GM12878 (cell line): ENCODE measurements at regions not wholly inside any gene's neighbourhood (a gene's known extent, or its start where the extent isn't known, plus 50 kb on each side); places are given as distances from the start of the nearest gene placed in this dataset.

Experiments
- BHLHE40 ChIP-seq, 2 experiments: fragments of 450-650 bp in 1 of 2; IDR thresholded peaks; 2 replicates each; pipeline ENCODE4 v1.6.1; 2011 to 2017; ENCODE audit warnings: low read depth in 2 of 2, borderline replicate concordance in 1 of 2, improper control_type of control experiment in 1 of 2, low read length in 1 of 2, mild to moderate bottlenecking in 1 of 2
- ETV6 ChIP-seq, 2 experiments: fragments of 450-650 bp in 1 of 2; IDR thresholded peaks in 1 of 2; conservative IDR thresholded peaks in 1 of 2; 2 replicates each; pipeline ENCODE4 v1.6.1; 2014; ENCODE audit warnings: antibody characterized with exemption in 1 of 2, borderline replicate concordance in 1 of 2, low read depth in 1 of 2, mild to moderate bottlenecking in 1 of 2, moderate library complexity in 1 of 2
- MTA2 ChIP-seq: fragments of 450-650 bp; IDR thresholded peaks from 2 replicates; pipeline ENCODE4 v1.6.1; 2016; ENCODE audit warnings: low read depth, mild to moderate bottlenecking, moderate library complexity
- NR2F1 ChIP-seq: fragments of 450-650 bp; conservative IDR thresholded peaks from 2 replicates; pipeline ENCODE4 v1.6.1; 2017; ENCODE audit warnings: mild to moderate bottlenecking
- POLR2A ChIP-seq: IDR thresholded peaks from 2 replicates; pipeline ENCODE4 v1.6.1; 2011; ENCODE audit warnings: low read depth, mild to moderate bottlenecking, low read length
- SIN3A ChIP-seq: IDR thresholded peaks from 2 replicates; pipeline ENCODE4 v1.6.1; 2012; ENCODE audit warnings: low read depth, low read length, improper control_type of control experiment
- SMARCA5 ChIP-seq: fragments of 450-650 bp; IDR thresholded peaks from 2 replicates; pipeline ENCODE4 v1.6.1; 2017; ENCODE audit warnings: mild to moderate bottlenecking
- TBL1XR1 ChIP-seq: IDR thresholded peaks from 2 replicates; pipeline ENCODE4 v1.6.1; 2012; ENCODE audit warnings: low read depth, low read length, improper control_type of control experiment
- TF ChIP-seq, protein P1 (sequence below), 3 experiments: IDR thresholded peaks in 2 of 3; conservative IDR thresholded peaks in 1 of 3; 2 replicates each; pipeline ENCODE4 v1.5.1; 2011; ENCODE audit warnings: low read depth in 3 of 3, low read length in 3 of 3, mild to moderate bottlenecking in 3 of 3, control low read depth in 2 of 3, moderate library complexity in 2 of 3, inconsistent platforms in 1 of 3, mixed read lengths in 1 of 3; ENCODE audit not compliant: control insufficient read depth in 2 of 3, insufficient read depth in 1 of 3; ENCODE audit errors: extremely low read depth in 1 of 3
- TF ChIP-seq, protein P2 (sequence below): fragments of 450-650 bp; formaldehyde crosslinking; IDR thresholded peaks from 2 replicates; pipeline ENCODE4 v1.4.0; 2020; ENCODE audit warnings: mild to moderate bottlenecking, moderate library complexity
- TF ChIP-seq, protein P3 (sequence below): IDR thresholded peaks from 2 replicates; pipeline ENCODE4 v1.6.1; 2012; ENCODE audit warnings: mild to moderate bottlenecking, low read depth, low read length

DNA sequence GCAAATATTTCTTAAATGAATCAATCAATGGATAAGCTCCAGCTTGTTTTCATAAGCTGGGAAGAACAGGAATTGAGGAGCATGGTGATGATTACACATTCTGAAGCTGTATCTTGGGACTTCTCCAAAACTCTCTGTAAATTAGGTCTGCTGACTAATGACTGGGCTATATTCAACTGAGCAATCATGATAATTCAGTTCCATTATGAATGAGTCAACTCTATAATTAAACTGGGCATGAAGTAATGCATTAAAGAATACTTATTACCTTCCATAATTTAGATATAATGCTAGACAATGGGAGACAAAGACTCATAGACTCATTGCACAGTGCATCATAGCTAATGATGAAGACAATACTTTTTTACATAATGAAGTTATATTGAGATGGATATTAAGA lies 207.4 kb downstream of the CBLN2 start (continued):
- TF ChIP-seq, protein P1, sequence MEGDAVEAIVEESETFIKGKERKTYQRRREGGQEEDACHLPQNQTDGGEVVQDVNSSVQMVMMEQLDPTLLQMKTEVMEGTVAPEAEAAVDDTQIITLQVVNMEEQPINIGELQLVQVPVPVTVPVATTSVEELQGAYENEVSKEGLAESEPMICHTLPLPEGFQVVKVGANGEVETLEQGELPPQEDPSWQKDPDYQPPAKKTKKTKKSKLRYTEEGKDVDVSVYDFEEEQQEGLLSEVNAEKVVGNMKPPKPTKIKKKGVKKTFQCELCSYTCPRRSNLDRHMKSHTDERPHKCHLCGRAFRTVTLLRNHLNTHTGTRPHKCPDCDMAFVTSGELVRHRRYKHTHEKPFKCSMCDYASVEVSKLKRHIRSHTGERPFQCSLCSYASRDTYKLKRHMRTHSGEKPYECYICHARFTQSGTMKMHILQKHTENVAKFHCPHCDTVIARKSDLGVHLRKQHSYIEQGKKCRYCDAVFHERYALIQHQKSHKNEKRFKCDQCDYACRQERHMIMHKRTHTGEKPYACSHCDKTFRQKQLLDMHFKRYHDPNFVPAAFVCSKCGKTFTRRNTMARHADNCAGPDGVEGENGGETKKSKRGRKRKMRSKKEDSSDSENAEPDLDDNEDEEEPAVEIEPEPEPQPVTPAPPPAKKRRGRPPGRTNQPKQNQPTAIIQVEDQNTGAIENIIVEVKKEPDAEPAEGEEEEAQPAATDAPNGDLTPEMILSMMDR (IDR thresholded peaks at IDR 0.05 in 2 of 3, conservative IDR thresholded peaks at IDR 0.05 in 1 of 3; ENCODE audit: control insufficient read depth in 2 of 3, extremely low read depth in 1 of 3, insufficient read depth in 1 of 3, low read depth in 3 of 3, low read length in 3 of 3) = no peak
- no peak for TF ChIP-seq TBL1XR1
- TF ChIP-seq MTA2 = no peak
- no peak for TF ChIP-seq ETV6 (conservative IDR thresholded peaks at IDR 0.05 in 1 of 2, IDR thresholded peaks at IDR 0.05 in 1 of 2; ENCODE audit: borderline replicate concordance in 1 of 2, low read depth in 1 of 2)
- TF ChIP-seq SMARCA5 = no peak
- no peak for TF ChIP-seq BHLHE40 (IDR thresholded peaks at IDR 0.05; ENCODE audit: borderline replicate concordance in 1 of 2, low read depth in 2 of 2, low read length in 1 of 2)
- TF ChIP-seq SIN3A = no peak
- no peak for TF ChIP-seq NR2F1
- no peak for TF ChIP-seq POLR2A
- TF ChIP-seq, protein P2, sequence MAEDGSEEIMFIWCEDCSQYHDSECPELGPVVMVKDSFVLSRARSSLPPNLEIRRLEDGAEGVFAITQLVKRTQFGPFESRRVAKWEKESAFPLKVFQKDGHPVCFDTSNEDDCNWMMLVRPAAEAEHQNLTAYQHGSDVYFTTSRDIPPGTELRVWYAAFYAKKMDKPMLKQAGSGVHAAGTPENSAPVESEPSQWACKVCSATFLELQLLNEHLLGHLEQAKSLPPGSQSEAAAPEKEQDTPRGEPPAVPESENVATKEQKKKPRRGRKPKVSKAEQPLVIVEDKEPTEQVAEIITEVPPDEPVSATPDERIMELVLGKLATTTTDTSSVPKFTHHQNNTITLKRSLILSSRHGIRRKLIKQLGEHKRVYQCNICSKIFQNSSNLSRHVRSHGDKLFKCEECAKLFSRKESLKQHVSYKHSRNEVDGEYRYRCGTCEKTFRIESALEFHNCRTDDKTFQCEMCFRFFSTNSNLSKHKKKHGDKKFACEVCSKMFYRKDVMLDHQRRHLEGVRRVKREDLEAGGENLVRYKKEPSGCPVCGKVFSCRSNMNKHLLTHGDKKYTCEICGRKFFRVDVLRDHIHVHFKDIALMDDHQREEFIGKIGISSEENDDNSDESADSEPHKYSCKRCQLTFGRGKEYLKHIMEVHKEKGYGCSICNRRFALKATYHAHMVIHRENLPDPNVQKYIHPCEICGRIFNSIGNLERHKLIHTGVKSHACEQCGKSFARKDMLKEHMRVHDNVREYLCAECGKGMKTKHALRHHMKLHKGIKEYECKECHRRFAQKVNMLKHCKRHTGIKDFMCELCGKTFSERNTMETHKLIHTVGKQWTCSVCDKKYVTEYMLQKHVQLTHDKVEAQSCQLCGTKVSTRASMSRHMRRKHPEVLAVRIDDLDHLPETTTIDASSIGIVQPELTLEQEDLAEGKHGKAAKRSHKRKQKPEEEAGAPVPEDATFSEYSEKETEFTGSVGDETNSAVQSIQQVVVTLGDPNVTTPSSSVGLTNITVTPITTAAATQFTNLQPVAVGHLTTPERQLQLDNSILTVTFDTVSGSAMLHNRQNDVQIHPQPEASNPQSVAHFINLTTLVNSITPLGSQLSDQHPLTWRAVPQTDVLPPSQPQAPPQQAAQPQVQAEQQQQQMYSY (CRISPR knock-in tag) = no peak
- TF ChIP-seq, protein P3, sequence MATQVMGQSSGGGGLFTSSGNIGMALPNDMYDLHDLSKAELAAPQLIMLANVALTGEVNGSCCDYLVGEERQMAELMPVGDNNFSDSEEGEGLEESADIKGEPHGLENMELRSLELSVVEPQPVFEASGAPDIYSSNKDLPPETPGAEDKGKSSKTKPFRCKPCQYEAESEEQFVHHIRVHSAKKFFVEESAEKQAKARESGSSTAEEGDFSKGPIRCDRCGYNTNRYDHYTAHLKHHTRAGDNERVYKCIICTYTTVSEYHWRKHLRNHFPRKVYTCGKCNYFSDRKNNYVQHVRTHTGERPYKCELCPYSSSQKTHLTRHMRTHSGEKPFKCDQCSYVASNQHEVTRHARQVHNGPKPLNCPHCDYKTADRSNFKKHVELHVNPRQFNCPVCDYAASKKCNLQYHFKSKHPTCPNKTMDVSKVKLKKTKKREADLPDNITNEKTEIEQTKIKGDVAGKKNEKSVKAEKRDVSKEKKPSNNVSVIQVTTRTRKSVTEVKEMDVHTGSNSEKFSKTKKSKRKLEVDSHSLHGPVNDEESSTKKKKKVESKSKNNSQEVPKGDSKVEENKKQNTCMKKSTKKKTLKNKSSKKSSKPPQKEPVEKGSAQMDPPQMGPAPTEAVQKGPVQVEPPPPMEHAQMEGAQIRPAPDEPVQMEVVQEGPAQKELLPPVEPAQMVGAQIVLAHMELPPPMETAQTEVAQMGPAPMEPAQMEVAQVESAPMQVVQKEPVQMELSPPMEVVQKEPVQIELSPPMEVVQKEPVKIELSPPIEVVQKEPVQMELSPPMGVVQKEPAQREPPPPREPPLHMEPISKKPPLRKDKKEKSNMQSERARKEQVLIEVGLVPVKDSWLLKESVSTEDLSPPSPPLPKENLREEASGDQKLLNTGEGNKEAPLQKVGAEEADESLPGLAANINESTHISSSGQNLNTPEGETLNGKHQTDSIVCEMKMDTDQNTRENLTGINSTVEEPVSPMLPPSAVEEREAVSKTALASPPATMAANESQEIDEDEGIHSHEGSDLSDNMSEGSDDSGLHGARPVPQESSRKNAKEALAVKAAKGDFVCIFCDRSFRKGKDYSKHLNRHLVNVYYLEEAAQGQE = no peak
